ENCODE measurements at regions not wholly inside any gene's neighbourhood (a gene's known extent, or its start where the extent isn't known, plus 50 kb on each side); places are given as distances from the start of the nearest gene placed in this dataset.

DNA sequence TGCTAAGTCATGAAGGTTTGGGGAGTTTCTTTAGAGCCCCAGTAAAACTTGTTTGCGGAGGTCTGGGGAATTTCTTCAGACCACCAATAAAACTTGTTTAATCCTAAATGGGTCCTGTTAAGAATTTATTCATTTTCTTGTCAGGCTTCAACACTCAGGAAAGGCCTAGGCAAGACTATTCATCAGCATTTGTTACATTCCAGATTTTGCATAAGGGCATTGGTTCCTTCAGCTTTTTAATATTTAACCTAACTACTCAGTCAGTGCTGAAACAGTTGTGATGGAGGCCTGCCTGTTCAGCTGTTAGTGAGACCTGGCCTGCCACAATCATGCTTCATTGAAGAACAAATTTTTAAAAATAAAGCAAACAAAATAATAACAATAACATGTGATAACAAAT is 954.2 kb upstream of the SEMA6D start:
- no peak overlapping the region for H3K4me3 ChIP-seq (ENCODE audit: low read depth, low read length)
- TF ChIP-seq, protein P1, sequence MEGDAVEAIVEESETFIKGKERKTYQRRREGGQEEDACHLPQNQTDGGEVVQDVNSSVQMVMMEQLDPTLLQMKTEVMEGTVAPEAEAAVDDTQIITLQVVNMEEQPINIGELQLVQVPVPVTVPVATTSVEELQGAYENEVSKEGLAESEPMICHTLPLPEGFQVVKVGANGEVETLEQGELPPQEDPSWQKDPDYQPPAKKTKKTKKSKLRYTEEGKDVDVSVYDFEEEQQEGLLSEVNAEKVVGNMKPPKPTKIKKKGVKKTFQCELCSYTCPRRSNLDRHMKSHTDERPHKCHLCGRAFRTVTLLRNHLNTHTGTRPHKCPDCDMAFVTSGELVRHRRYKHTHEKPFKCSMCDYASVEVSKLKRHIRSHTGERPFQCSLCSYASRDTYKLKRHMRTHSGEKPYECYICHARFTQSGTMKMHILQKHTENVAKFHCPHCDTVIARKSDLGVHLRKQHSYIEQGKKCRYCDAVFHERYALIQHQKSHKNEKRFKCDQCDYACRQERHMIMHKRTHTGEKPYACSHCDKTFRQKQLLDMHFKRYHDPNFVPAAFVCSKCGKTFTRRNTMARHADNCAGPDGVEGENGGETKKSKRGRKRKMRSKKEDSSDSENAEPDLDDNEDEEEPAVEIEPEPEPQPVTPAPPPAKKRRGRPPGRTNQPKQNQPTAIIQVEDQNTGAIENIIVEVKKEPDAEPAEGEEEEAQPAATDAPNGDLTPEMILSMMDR (IDR thresholded peaks at IDR 0.05; ENCODE audit: insufficient read depth, low read length), result no peak
- no peak for DNase-seq (ENCODE audit: low read depth)

DNA sequence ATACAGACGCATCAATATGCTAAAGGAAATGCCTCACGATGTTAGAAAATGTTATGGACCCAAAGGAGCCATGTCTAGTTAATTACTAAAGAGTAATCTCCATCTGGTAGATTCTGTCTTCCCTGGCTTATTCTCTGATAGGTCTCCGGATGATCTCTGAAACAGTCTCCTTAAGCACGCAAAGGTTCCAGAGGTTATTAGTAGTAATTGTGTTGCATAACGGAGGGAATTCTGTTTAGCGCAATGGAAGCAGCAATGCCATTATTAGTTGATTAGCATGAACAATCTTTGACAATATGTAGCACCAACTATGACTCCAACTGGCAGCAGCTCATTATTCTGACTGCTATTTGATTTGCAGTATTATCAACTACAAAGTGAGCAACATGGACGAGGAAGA is 952.5 kb upstream of the SEMA6D start:
- TF ChIP-seq, protein P1 (IDR thresholded peaks at IDR 0.05; ENCODE audit: insufficient read depth, low read length), result no peak
- no peak overlapping the region for H3K4me3 ChIP-seq (ENCODE audit: low read depth, low read length)
- no peak for DNase-seq (ENCODE audit: low read depth)

DNA sequence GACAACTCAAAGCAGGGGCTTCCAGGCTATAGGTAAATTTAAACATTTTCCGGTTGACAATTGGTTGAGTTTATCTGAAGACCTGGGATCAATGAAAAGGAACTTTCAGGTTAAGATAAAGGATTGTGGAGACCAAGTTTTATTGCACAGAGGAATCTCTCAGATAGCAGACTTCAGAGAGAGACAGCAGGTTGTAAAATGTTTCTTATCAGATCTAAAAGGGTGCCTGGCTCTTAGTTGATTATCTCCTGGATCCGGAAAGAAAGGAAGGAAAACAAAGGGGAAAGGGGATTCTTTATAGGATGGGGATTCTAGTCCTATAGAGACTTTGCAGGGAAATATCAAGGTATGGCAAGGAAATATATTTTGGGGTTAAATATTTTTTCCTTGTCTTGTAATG is 951.3 kb upstream of the SEMA6D start:
- DNase-seq (ENCODE audit: low read depth), result no peak
- TF ChIP-seq, protein P1 (IDR thresholded peaks at IDR 0.05; ENCODE audit: insufficient read depth, low read length), result no peak
- H3K4me3 ChIP-seq (ENCODE audit: low read depth, low read length), result no peak overlapping the region

DNA sequence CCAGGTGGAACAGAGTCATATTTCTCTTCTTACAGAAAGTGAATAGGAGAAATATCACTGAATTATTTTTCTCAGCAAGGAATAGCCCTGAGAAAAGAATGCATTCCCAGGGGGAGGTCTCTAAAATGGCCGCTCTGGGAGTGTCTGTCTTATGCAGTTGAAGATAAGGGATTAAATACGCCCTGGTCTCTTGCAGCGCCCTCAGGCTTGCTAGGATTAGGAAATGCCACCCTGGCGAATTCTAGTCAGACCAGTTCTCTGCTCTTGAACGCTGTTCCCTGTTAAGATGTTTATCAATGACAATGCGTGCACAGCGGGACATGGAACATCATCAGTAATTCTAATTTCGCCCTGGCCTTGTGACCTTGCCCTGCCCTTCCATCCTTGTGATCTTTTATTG is 949.0 kb upstream of the SEMA6D start:
- H3K4me3 ChIP-seq (ENCODE audit: low read depth, low read length), result no peak overlapping the region
- TF ChIP-seq, protein P1 (IDR thresholded peaks at IDR 0.05; ENCODE audit: insufficient read depth, low read length), result no peak
- no peak for DNase-seq (ENCODE audit: low read depth)

DNA sequence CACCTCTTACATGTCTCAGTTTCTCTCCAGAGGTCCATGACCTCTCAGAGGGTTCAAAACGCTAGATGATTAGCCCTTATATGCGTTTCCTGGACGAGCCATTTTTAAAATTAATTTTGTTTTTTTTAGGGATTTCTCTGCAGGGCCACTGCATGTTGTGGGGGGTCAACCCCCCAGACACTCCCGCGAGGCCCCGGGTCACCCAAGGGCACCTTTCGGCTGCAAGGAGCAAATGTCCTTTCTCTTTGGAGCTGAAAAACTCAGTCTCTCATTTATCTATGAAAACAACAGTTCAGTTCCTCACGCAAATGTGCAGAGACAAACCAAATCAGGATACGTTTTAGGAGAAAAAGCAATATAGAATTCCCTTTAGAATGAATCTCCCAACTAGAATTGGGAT is 944.3 kb upstream of the SEMA6D start:
- no peak for DNase-seq (ENCODE audit: low read depth)
- H3K4me3 ChIP-seq (ENCODE audit: low read depth, low read length), result no peak overlapping the region
- TF ChIP-seq, protein P1 (IDR thresholded peaks at IDR 0.05; ENCODE audit: insufficient read depth, low read length), result no peak

DNA sequence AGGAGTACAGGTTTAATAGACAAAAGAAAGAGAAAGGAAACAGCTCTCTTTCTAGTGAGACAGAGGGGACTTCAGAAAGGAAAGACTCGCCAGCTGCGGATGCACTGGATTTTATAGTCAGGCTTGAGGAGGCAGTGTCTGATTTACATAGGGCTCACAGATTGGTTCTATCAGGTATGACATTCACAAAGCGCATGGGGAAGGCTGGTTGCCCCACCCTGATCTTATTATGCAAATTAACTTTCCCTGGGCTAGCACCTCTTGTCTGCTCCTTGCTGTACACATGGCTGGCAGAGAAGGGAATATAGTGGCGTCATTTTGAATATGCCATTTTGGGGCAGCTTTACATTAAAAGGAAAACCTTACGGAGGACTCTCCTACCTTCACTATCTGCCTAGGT is 938.4 kb upstream of the SEMA6D start:
- no peak for DNase-seq (ENCODE audit: low read depth)
- TF ChIP-seq, protein P1 (IDR thresholded peaks at IDR 0.05; ENCODE audit: insufficient read depth, low read length), result no peak
- no peak overlapping the region for H3K4me3 ChIP-seq (ENCODE audit: low read depth, low read length)

DNA sequence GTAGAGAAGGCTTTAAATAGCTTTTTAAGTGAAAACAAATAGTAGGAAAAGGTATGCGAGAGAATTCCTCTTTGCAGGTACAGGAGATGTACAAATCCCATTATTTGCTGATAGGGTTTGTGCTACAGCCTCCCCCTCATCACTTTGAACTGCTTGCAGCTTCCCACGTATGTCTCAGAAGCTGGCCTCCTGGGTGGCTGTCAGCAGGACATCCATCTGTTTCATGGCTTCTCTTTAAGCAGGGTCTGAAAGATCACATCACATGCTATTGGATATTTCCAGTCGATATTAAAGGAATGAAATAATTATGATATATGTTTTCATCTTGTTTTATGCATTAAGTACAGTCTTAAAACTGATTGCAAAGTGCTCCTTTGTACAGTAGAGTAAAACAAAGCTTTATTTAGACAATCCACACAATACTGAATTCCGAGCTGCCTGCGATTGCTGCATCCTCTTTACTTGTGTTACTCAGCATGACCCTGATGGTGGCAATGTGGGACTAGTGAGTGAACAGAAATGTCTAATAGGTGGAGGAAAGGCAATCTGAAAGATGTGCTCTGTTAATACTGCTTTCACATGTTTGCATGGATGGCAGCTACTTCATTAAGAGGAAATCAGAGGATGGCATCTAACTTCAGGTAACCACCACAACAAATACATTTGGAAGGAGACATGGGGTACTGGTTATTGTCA is 930.6 kb upstream of the SEMA6D start:
- TF ChIP-seq, protein P1 (IDR thresholded peaks at IDR 0.05; ENCODE audit: insufficient read depth, low read length), result no peak
- no peak overlapping the region for H3K4me3 ChIP-seq (ENCODE audit: low read depth, low read length)
- no peak for DNase-seq (ENCODE audit: low read depth)

Data from fibroblast of the aortic adventitia (primary cell).